Amniotic epithelial cell (primary cell): ENCODE measurements at regions not wholly inside any gene's neighbourhood (a gene's known extent, or its start where the extent isn't known, plus 50 kb on each side); places are given as distances from the start of the nearest gene placed in this dataset.

Experiments
- DNase-seq: peaks from one replicate; pipeline ENCODE4 v3.0.0-alpha.2; 2010; ENCODE audit warnings: low read depth

- no peak for DNase-seq
Observed at GRCh38 chr10:120372917-120373316, 84.1 kb upstream of the PLPP4 start.

- no peak for DNase-seq
Observed at GRCh38 chr10:120375666-120376065, 81.4 kb upstream of the PLPP4 start.

DNA sequence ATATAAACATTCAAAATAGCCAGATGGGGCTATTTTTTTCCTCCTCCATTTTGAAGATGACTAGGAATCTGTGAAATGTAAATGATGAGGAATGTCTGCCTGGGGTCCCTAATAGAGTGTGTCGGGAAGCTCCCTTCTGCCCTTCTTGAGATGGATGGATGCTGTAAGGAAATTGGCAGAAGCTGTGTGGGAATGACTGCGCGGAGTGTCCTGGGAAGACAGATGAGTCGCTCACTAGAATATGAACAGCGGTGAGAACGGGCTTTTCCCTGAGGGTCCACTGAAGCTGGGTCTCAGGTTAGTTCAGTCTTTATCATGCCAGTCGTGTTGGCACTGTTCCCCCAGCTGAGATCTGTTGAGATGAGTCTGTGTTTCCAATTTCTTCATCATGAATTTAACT lies 75.1 kb upstream of the PLPP4 start:
- DNase-seq = no peak

GRCh38 chr10:120382360-120382759 lies 74.7 kb upstream of the PLPP4 start:
- DNase-seq = no peak

DNA sequence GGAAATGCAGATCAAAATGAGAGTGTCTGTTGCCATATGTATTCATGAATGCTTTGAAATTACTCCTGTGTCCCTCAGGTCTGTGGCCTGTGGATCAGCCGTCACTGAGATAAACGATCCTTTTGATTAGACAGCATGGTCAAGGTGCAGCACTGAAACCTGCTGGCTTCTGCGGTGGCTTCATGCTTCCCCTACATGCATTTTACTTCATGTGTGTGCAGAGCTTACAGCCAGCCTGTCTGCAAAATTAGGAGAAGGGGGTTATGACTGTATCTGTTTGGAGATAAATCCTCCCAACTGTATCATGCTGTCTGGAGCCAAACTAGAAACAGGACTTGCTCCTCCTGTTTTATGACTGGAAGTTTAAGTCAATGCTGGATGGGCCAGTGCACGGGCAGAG lies 71.0 kb upstream of the PLPP4 start:
- DNase-seq = no peak

DNA sequence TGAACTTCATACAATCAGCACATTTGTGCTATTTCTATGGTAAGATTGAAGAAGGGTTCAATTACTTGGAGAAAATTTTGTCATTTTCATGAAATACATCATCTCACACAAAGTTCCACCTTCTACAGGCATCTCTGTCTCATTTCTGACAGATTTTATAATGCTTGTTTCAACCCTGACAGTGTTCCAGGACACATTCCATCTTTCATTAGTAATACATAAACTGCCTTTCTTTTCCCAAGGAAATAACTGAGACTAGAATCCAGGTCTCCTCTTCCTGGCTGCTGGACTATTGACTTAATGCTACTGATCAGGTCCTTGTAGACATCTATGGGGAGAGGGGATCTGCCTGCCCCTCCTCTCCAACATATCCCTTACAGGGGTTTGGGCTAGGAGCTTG lies 70.1 kb upstream of the PLPP4 start:
- no peak for DNase-seq

GRCh38 chr10:120387326-120387725 lies 69.7 kb upstream of the PLPP4 start:
- peak; percentile 74 for DNase-seq

DNA sequence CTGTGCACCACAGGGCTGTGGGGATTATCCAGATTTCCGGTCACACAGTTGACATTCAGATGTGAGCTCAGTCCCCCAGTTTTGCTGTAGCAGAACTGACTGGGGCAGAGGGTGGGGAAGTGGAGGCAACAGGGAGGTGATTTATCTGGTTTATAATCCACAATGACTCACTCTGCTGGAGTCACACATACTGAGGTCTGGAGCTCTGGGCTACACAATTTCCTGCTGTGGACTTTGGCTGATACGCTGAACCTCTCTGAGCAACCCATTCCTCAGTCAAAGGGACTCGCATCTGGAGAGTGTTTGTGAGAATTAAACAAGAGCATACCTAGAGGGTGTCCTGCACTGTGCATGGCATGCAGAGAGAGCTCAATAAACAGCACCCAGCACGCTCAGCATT lies 64.8 kb upstream of the PLPP4 start:
- peak; percentile 28 for DNase-seq

- no peak for DNase-seq
Observed at GRCh38 chr10:120392671-120393079, 64.4 kb upstream of the PLPP4 start.

DNA sequence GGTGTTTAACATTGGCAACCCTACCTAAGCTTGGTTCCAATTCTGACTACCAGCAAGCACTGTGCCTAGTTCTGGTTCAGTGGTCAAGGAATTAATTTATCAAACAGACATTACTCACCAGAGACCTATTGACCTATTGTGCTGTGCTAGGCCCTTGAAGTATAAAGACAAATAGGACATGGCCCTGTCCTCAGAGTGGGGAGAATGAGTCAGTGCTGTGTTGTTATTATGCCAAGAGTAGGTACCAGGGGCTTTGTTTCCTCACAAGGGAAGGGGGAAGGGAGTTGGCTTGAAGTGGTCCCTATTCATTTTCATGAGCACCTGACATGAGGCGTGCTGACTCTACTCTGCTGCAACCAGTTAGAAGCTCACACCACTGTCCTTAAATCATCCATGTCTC lies 62.6 kb upstream of the PLPP4 start:
- peak; percentile 65 for DNase-seq

- no peak for DNase-seq
Observed at GRCh38 chr10:120396228-120396627, 60.8 kb upstream of the PLPP4 start.

GRCh38 chr10:120398180-120398579 lies 58.8 kb upstream of the PLPP4 start:
- DNase-seq = no peak

GRCh38 chr10:120400601-120401000 lies 56.4 kb upstream of the PLPP4 start:
- DNase-seq = peak; percentile 90

- peak; percentile 61 for DNase-seq
Observed at GRCh38 chr10:120402147-120402766, 54.8 kb upstream of the PLPP4 start.

GRCh38 chr10:120403109-120403508 lies 53.9 kb upstream of the PLPP4 start:
- DNase-seq = peak; percentile 69

GRCh38 chr10:120406376-120406775 lies 50.7 kb upstream of the PLPP4 start:
- no peak for DNase-seq
